ENCODE measurements at regions not wholly inside any gene's neighbourhood (a gene's known extent, or its start where the extent isn't known, plus 50 kb on each side); places are given as distances from the start of the nearest gene placed in this dataset.

- CTCF ChIA-PET = interaction anchor here (1.3 kb wide), 1 partner anchor 39 kb away, joined by 3 read pairs; no protein-coding TSS in a partner anchor
- Histone ChIP-seq H3F3A (replicated peaks; ENCODE audit: insufficient read depth) (no peaks in the 10 kb centered on the region), H3K4me1 (ENCODE audit: control insufficient read depth in 1 of 2, insufficient read depth in 2 of 2, low read depth in 1 of 2, low read length in 1 of 2) (no peaks in the 10 kb centered on the region), H3K9me3 (no peaks in the 10 kb centered on the region), H3K27ac (ENCODE audit: low read depth in 2 of 2, low read length in 1 of 2) (no peak overlapping the region), H4K20me1 (ENCODE audit: insufficient read depth) (no peaks in the 10 kb centered on the region), H3K79me2 (ENCODE audit: insufficient read depth) (no peaks in the 10 kb centered on the region), H3K9ac (no peak overlapping the region), H3K9me2 (no peaks in the 10 kb centered on the region), H3K36me3 (replicated peaks in 1 of 2; ENCODE audit: control insufficient read depth in 1 of 2, insufficient read depth in 2 of 2, low read length in 1 of 2) (no peaks in the 10 kb centered on the region), H2AFZ (ENCODE audit: low read depth) (no peak overlapping the region), H3K4me2 (no peak overlapping the region), H3K4me3 (ENCODE audit: low read depth in 2 of 2, low read length in 1 of 2) (no peak overlapping the region), H3K27me3 (ENCODE audit: insufficient read depth) (peaks cover 25% of the 10 kb centered on the region; the same call in 1 of the 2 replicates)
- TF ChIP-seq EP300 (IDR thresholded peaks at IDR 0.05; ENCODE audit: borderline replicate concordance in 1 of 2, low read depth in 1 of 2, low read length in 1 of 2) (no peak), TAF1 (IDR thresholded peaks at IDR 0.05; ENCODE audit: borderline replicate concordance, low read depth, low read length) (no peak), MEF2A (IDR thresholded peaks at IDR 0.05; ENCODE audit: borderline replicate concordance, low read depth) (no peak), RFX5 (IDR thresholded peaks at IDR 0.05; ENCODE audit: low read length) (no peak), SIN3A (IDR thresholded peaks at IDR 0.05; ENCODE audit: borderline replicate concordance, low read depth, low read length) (no peak), MXI1 (IDR thresholded peaks at IDR 0.05; ENCODE audit: low read depth, low read length) (no peak)
- TF ChIP-seq, protein P1, sequence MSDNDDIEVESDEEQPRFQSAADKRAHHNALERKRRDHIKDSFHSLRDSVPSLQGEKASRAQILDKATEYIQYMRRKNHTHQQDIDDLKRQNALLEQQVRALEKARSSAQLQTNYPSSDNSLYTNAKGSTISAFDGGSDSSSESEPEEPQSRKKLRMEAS (IDR thresholded peaks at IDR 0.05; ENCODE audit: low read depth) = no peak
- no peak for DNase-seq
- WGBS (ENCODE audit: low lambda C conversion rate) = 10% methylated on average over 5 of the region's 5 CpGs
- POLR2A ChIA-PET = no interaction called here
Observed at GRCh38 chr10:28202941-28203352, 99.9 kb downstream of the MPP7 start.

DNA sequence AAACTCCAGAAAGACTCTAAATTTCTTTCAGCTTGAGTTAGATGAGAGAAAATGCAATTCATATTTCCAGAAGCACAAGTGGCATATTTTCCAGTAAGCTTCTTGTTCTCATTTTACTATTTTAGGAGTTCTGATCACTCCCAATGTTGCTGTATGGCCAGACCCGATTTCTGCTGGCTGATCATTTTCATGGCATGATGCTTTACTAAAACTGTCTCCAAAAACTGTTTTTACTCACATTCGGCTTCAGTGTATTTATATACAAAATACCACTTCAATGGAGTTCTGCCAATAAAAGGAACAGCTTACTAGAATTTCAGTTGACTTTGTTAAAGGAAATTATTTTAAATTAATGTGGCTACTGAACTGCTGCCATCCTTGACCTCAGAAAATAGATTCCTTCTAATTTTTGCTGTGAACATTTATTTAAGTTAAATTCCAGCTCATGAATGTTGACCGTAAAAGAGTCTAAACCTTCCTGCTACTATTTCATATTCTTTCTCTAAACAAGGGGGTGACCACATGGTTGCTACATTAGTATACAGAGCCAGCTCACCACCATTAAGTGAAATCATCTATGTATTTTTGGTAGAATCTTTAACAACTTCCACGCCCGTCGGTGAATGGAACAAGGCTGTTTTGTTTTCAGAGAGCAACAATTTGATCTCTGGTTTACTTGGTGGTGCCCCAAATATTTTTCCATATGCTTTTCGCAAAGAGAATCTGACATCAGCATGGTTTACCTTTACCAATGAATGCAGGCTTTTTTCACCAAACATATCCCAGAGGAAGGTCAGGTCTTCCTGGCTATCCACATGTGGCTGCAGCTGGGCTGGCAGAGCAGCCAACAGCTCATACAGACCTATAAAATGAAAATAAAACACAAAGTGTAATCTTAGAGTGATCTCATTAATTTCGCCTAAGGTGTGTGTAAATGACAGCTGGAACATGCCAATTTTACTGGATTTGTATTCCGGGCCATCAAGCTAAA lies 101.2 kb downstream of the MPP7 start:
- no peaks in the 10 kb centered on the region for H3K79me2 ChIP-seq (ENCODE audit: insufficient read depth)
- POLR2A ChIA-PET = no interaction called here
- H3K9ac ChIP-seq = no peak overlapping the region
- WGBS (ENCODE audit: low lambda C conversion rate) = 16% methylated on average over 9 of the region's 9 CpGs
- H3K4me2 ChIP-seq = no peak overlapping the region
- no peaks in the 10 kb centered on the region for H3F3A ChIP-seq (replicated peaks; ENCODE audit: insufficient read depth)
- no peaks in the 10 kb centered on the region for H4K20me1 ChIP-seq (ENCODE audit: insufficient read depth)
- no peak overlapping the region for H2AFZ ChIP-seq (ENCODE audit: low read depth)
- H3K9me3 ChIP-seq = no peaks in the 10 kb centered on the region
- TF ChIP-seq GABPA (IDR thresholded peaks at IDR 0.05; ENCODE audit: low read depth) = no peak
- TF ChIP-seq EZH2phosphoT487 (IDR thresholded peaks at IDR 0.05; ENCODE audit: borderline replicate concordance, low read depth) = no peak
- no peak for TF ChIP-seq NFIC (IDR thresholded peaks at IDR 0.05; ENCODE audit: borderline replicate concordance)
- TF ChIP-seq FOXJ3 (CRISPR knock-in tag; IDR thresholded peaks at IDR 0.05) = no peak
- no peak for TF ChIP-seq EP300 (IDR thresholded peaks at IDR 0.05; ENCODE audit: borderline replicate concordance in 1 of 2, low read depth in 1 of 2, low read length in 1 of 2)
- TF ChIP-seq SMC3 (IDR thresholded peaks at IDR 0.05; ENCODE audit: low read depth, low read length) = no peak
- no peak for TF ChIP-seq TCF12 (IDR thresholded peaks at IDR 0.05)
- TF ChIP-seq, protein P1 (IDR thresholded peaks at IDR 0.05; ENCODE audit: low read depth) = no peak
- TF ChIP-seq, protein P2, sequence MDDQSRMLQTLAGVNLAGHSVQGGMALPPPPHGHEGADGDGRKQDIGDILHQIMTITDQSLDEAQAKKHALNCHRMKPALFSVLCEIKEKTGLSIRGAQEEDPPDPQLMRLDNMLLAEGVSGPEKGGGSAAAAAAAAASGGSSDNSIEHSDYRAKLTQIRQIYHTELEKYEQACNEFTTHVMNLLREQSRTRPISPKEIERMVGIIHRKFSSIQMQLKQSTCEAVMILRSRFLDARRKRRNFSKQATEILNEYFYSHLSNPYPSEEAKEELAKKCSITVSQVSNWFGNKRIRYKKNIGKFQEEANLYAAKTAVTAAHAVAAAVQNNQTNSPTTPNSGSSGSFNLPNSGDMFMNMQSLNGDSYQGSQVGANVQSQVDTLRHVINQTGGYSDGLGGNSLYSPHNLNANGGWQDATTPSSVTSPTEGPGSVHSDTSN (IDR thresholded peaks at IDR 0.05) = no peak
- TF ChIP-seq RCOR1 (IDR thresholded peaks at IDR 0.05; ENCODE audit: low read length) = no peak
- TF ChIP-seq POLR2AphosphoS5 (IDR thresholded peaks at IDR 0.05; ENCODE audit: low read depth, low read length) = no peak
- TF ChIP-seq, protein P3, sequence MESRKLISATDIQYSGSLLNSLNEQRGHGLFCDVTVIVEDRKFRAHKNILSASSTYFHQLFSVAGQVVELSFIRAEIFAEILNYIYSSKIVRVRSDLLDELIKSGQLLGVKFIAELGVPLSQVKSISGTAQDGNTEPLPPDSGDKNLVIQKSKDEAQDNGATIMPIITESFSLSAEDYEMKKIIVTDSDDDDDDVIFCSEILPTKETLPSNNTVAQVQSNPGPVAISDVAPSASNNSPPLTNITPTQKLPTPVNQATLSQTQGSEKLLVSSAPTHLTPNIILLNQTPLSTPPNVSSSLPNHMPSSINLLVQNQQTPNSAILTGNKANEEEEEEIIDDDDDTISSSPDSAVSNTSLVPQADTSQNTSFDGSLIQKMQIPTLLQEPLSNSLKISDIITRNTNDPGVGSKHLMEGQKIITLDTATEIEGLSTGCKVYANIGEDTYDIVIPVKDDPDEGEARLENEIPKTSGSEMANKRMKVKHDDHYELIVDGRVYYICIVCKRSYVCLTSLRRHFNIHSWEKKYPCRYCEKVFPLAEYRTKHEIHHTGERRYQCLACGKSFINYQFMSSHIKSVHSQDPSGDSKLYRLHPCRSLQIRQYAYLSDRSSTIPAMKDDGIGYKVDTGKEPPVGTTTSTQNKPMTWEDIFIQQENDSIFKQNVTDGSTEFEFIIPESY (IDR thresholded peaks at IDR 0.05; ENCODE audit: borderline replicate concordance, low read depth) = no peak
- TF ChIP-seq JUND (IDR thresholded peaks at IDR 0.05) = no peak
- CTCF ChIA-PET = interaction anchor here (1.2 kb wide), 1 partner anchor 22 kb away, joined by 5 read pairs; no protein-coding TSS in a partner anchor
- no peaks in the 10 kb centered on the region for H3K9me2 ChIP-seq
- peaks cover 25% of the 10 kb centered on the region; the same call in 1 of the 2 replicates for H3K27me3 ChIP-seq (ENCODE audit: insufficient read depth)
- no peak overlapping the region for H3K4me3 ChIP-seq (ENCODE audit: low read depth in 2 of 2, low read length in 1 of 2)
- H3K36me3 ChIP-seq (replicated peaks in 1 of 2; ENCODE audit: control insufficient read depth in 1 of 2, insufficient read depth in 2 of 2, low read length in 1 of 2) = no peaks in the 10 kb centered on the region
- no peak for DNase-seq
- H3K4me1 ChIP-seq (ENCODE audit: control insufficient read depth in 1 of 2, insufficient read depth in 2 of 2, low read depth in 1 of 2, low read length in 1 of 2) = no peaks in the 10 kb centered on the region
- H3K27ac ChIP-seq (ENCODE audit: low read depth in 2 of 2, low read length in 1 of 2) = no peak overlapping the region
